Smooth muscle cell (in vitro differentiated cells): ENCODE measurements at regions not wholly inside any gene's neighbourhood (a gene's known extent, or its start where the extent isn't known, plus 50 kb on each side); places are given as distances from the start of the nearest gene placed in this dataset.

Experiments
- DNase-seq: peaks from one replicate; lab custom pipeline; 2025; ENCODE audit not compliant: unreplicated experiment; lab: John Stamatoyannopoulos, UW
- H2AFZ ChIP-seq: fragments of 200-600 bp; sonication (generic); 2 replicates; pipeline ENCODE4 v1.6.0; 2016; ENCODE audit warnings: antibody characterized with exemption, low read depth, mild to moderate bottlenecking
- H3F3A ChIP-seq: fragments of 200-600 bp; sonication (generic); 2 replicates; pipeline ENCODE4 v1.6.0; 2017; ENCODE audit warnings: antibody characterized with exemption, low read depth
- H3K27ac ChIP-seq: fragments of 200-600 bp; sonication (generic); 2 replicates; pipeline ENCODE4 v1.5.1; 2016; ENCODE audit warnings: low read depth, mild to moderate bottlenecking
- H3K27me3 ChIP-seq: fragments of 200-600 bp; sonication (generic); 2 replicates; pipeline ENCODE4 v1.6.1; 2016; ENCODE audit warnings: low read depth, mild to moderate bottlenecking
- H3K36me3 ChIP-seq: fragments of 200-600 bp; sonication (generic); 2 replicates; pipeline ENCODE4 v1.5.1; 2016; ENCODE audit warnings: low read depth
- H3K4me1 ChIP-seq: fragments of 200-600 bp; sonication (generic); 2 replicates; pipeline ENCODE4 v1.5.1; 2016; ENCODE audit warnings: low read depth
- H3K4me2 ChIP-seq: fragments of 200-600 bp; sonication (generic); 2 replicates; pipeline ENCODE4 v1.6.0; 2016; ENCODE audit warnings: mild to moderate bottlenecking
- H3K4me3 ChIP-seq: fragments of 200-600 bp; sonication (generic); 2 replicates; pipeline ENCODE4 v1.5.1; 2016; ENCODE audit warnings: mild to moderate bottlenecking
- H3K79me2 ChIP-seq: fragments of 200-600 bp; sonication (generic); 2 replicates; pipeline ENCODE4 v1.6.0; 2016; ENCODE audit warnings: low read depth, mild to moderate bottlenecking
- H3K9ac ChIP-seq: fragments of 200-600 bp; sonication (generic); 2 replicates; pipeline ENCODE4 v1.6.0; 2016; ENCODE audit warnings: low read depth
- H3K9me3 ChIP-seq: fragments of 200-600 bp; sonication (generic); replicated peaks from 2 replicates; pipeline ENCODE4 v1.5.1; 2016; ENCODE audit warnings: low read depth
- H4K20me1 ChIP-seq: fragments of 200-600 bp; sonication (generic); 2 replicates; pipeline ENCODE4 v1.6.0; 2016; ENCODE audit warnings: low read depth
- CTCF ChIP-seq: fragments of 200-600 bp; sonication (generic); IDR thresholded peaks from 2 replicates; pipeline ENCODE4 v1.5.1; 2017; ENCODE audit warnings: borderline replicate concordance, mild to moderate bottlenecking, antibody characterized with exemption; ENCODE audit not compliant: insufficient read depth, poor library complexity, severe bottlenecking
- WGBS: methylation state at CpG from one replicate; pipeline ENCODE4 v1.1.7; 2016; ENCODE audit warnings: low lambda C conversion rate; 5-methylcytosine and 5-hydroxymethylcytosine counted together

DNA sequence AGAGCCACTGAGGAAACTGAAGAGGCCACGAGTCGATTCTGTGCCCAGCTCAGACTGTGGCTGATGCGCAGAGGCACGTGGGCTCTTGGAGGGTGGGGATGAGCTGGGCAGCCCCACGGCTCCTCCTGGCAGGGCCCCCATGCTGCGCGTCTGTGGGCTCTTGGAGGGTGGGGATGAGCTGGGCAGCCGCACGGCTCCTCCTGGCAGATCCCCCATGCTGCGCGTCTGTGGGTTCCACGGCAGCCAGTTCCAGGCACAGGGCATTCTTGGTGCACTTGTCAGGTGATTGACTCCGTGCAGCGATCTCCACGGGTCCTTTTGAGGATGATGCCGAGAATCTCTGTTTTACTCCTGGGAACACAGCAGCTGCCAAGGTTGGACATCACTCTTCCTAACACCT is 138.1 kb upstream of the ZNF236 start:
- H3K4me1 ChIP-seq: peaks cover 7% of the 10 kb centered on the region
- WGBS: 96% methylated on average over 16 of the region's 16 CpGs

GRCh38 chr18:76679945-76680344 is 142.4 kb upstream of the ZNF236 start:
- TF ChIP-seq CTCF: no peak
- Histone ChIP-seq H3K4me1 (peaks cover 4% of the 10 kb centered on the region), H3K27me3 (no peaks in the 10 kb centered on the region), H3K36me3 (no peaks in the 10 kb centered on the region), H3K9me3 (no peaks in the 10 kb centered on the region), H3K4me3 (no peak overlapping the region), H3K27ac (no peak overlapping the region), H3F3A (no peaks in the 10 kb centered on the region), H3K4me2 (no peak overlapping the region), H3K79me2 (no peaks in the 10 kb centered on the region), H3K9ac (no peak overlapping the region), H2AFZ (no peak overlapping the region), H4K20me1 (no peaks in the 10 kb centered on the region)
- 90% methylated on average over 8 of the region's 8 CpGs for WGBS
- DNase-seq: no peak

More for the DNA sequence above, 138.1 kb upstream of the ZNF236 start:
- H4K20me1 ChIP-seq: no peaks in the 10 kb centered on the region
- H3K36me3 ChIP-seq: no peaks in the 10 kb centered on the region
- H2AFZ ChIP-seq: no peak overlapping the region
- no peak for TF ChIP-seq CTCF
- H3K9me3 ChIP-seq: no peaks in the 10 kb centered on the region
- H3K27ac ChIP-seq: no peak overlapping the region
- no peak for DNase-seq
- H3K27me3 ChIP-seq: no peaks in the 10 kb centered on the region
- H3K4me3 ChIP-seq: no peak overlapping the region
- no peak overlapping the region for H3K4me2 ChIP-seq
- H3F3A ChIP-seq: no peaks in the 10 kb centered on the region
- no peaks in the 10 kb centered on the region for H3K79me2 ChIP-seq
- no peak overlapping the region for H3K9ac ChIP-seq

DNA sequence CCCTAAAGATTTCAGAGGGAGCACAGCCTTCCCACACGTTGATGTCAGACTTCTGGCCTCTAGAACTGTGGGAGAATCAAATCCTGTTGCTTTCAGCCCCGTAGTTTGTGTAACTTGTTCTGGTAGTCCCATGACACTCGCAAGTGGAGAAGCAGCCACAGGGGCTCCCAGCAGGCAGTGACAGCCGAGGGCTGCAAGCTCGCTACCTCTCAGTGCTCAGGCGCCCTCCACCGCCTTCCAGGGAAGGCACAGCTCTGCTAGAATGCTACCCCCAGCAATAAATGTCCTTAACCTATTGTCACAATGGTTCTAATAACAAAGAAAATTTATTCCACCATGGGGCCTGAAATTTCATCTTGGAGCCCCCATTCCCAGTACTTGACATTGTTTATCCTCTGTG is 143.1 kb upstream of the ZNF236 start:
- 55% methylated on average over 7 of the region's 7 CpGs for WGBS
- peak; percentile 11 for TF ChIP-seq CTCF
- Histone ChIP-seq H3K9me3 (no peaks in the 10 kb centered on the region), H3K36me3 (no peaks in the 10 kb centered on the region), H3K4me2 (no peak overlapping the region), H3K27ac (no peak overlapping the region), H3K4me1 (peaks cover 4% of the 10 kb centered on the region), H3K79me2 (no peaks in the 10 kb centered on the region), H3F3A (no peaks in the 10 kb centered on the region), H3K4me3 (no peak overlapping the region), H2AFZ (no peak overlapping the region), H3K9ac (no peak overlapping the region), H3K27me3 (no peaks in the 10 kb centered on the region), H4K20me1 (no peaks in the 10 kb centered on the region)
- DNase-seq: no peak

GRCh38 chr18:76678248-76678647 is 144.1 kb upstream of the ZNF236 start:
- H2AFZ ChIP-seq: no peak overlapping the region
- H3K79me2 ChIP-seq: no peaks in the 10 kb centered on the region
- no peaks in the 10 kb centered on the region for H4K20me1 ChIP-seq
- H3K9ac ChIP-seq: no peak overlapping the region
- WGBS: 89% methylated on average over 8 of the region's 8 CpGs
- H3K36me3 ChIP-seq: no peaks in the 10 kb centered on the region
- peaks cover 4% of the 10 kb centered on the region for H3K4me1 ChIP-seq
- no peak for DNase-seq
- H3K27ac ChIP-seq: no peak overlapping the region
- H3K9me3 ChIP-seq: no peaks in the 10 kb centered on the region
- no peak for TF ChIP-seq CTCF
- H3F3A ChIP-seq: no peaks in the 10 kb centered on the region
- no peaks in the 10 kb centered on the region for H3K27me3 ChIP-seq
- H3K4me3 ChIP-seq: no peak overlapping the region
- no peak overlapping the region for H3K4me2 ChIP-seq
